ENCODE measurements at regions not wholly inside any gene's neighbourhood (a gene's known extent, or its start where the extent isn't known, plus 50 kb on each side); places are given as distances from the start of the nearest gene placed in this dataset.

- no peaks in the 10 kb centered on the region for H3K36me3 ChIP-seq (ENCODE audit: control insufficient read depth, insufficient read depth, low read length)
- no peaks in the 10 kb centered on the region for H3K27me3 ChIP-seq (ENCODE audit: control insufficient read depth, insufficient read depth, low read length)
- H3K9me3 ChIP-seq (ENCODE audit: control insufficient read depth, insufficient read depth, low read length) = no peaks in the 10 kb centered on the region
- H3K4me3 ChIP-seq (ENCODE audit: low read depth, low read length) = no peak overlapping the region
- no peaks in the 10 kb centered on the region for H3K4me1 ChIP-seq (ENCODE audit: control insufficient read depth, insufficient read depth, low read length)
- H3K9ac ChIP-seq (ENCODE audit: low read depth, low read length) = no peak overlapping the region
Observed at GRCh38 chr7:115429918-115430317, 508.0 kb downstream of the MDFIC start.

DNA sequence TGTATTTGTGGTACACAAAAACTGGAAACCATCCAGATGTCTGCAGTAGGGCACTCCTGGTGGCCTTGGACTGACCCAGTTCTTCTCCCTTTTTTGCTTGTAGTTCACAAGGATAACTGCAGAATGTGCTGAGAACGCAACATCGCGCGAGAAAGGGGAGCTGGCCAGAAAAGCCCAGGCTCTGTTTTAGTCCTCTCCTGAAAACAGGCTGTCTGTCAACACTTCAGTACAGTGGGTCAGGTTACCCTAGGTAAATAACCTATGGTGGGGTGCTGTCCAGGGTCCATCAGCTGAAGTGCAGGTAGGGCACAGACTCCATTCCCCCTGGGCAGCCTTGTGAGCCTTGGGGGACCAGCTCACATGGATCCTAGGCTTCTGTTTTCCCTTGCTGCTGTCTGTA, 495.8 kb downstream of the MDFIC start:
- H3K4me1 ChIP-seq (ENCODE audit: control insufficient read depth, insufficient read depth, low read length) = no peaks in the 10 kb centered on the region
- H3K27me3 ChIP-seq (ENCODE audit: control insufficient read depth, insufficient read depth, low read length) = no peaks in the 10 kb centered on the region
- no peaks in the 10 kb centered on the region for H3K36me3 ChIP-seq (ENCODE audit: control insufficient read depth, insufficient read depth, low read length)
- H3K9me3 ChIP-seq (ENCODE audit: control insufficient read depth, insufficient read depth, low read length) = no peaks in the 10 kb centered on the region
- H3K9ac ChIP-seq (ENCODE audit: low read depth, low read length) = no peak overlapping the region
- H3K4me3 ChIP-seq (ENCODE audit: low read depth, low read length) = no peak overlapping the region

DNA sequence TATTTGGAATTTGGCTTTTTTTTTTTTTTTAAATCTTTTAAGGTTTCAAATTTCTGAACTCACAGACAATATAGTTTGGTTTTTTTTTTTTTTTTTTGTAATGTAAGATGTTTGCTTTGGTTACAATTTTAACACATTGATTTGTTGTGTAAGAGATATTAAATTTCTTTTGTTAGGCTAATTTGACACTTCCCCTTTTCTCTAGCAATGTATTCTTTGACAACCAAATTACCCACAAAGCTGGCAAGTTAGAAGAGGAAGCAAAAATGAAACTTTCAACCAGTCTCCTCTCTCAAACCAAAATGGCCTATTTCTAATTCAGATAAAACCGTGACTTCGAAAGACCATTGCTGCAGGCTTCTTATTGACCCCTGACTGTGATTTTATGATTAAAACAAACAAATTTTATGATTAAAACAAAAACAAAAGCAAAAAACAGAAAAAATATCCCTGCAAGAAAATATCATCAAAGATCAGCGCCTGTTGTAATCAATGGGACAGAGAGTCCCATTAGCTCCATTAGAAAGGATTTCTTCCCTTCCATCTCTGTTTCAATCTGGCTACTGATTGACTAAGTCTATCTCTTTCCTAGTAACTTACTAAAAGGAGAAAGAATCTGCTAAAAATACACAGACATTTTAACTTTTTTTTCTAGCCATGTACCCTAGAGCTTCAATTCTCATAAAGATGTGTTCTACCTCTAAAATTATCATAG, 489.2 kb downstream of the MDFIC start:
- H3K36me3 ChIP-seq (ENCODE audit: control insufficient read depth, insufficient read depth, low read length) = no peaks in the 10 kb centered on the region
- no peaks in the 10 kb centered on the region for H3K4me1 ChIP-seq (ENCODE audit: control insufficient read depth, insufficient read depth, low read length)
- no peak overlapping the region for H3K9ac ChIP-seq (ENCODE audit: low read depth, low read length)
- no peaks in the 10 kb centered on the region for H3K9me3 ChIP-seq (ENCODE audit: control insufficient read depth, insufficient read depth, low read length)
- H3K27me3 ChIP-seq (ENCODE audit: control insufficient read depth, insufficient read depth, low read length) = no peaks in the 10 kb centered on the region
- H3K4me3 ChIP-seq (ENCODE audit: low read depth, low read length) = no peak overlapping the region

DNA sequence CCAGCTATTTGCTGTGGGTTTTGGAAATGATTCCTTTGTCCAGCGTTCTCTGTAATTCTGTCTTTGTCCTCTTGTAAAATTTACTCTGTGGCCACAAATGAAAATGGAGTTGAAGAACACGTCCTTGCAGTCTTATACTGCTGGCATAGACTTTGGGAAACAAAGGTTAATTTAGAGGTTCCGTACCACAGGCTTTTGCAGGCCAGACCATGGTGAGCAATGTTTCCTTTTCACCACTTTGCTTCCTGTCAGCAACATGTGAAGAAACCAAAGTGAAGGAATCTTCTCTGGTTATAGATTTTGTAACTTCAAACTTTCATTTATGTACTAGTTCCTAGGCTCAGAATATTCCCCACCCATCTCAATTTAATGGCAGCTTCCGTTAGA, 488.5 kb downstream of the MDFIC start:
- Histone ChIP-seq H3K4me3 (ENCODE audit: low read depth, low read length) (no peak overlapping the region), H3K9ac (ENCODE audit: low read depth, low read length) (no peak overlapping the region), H3K9me3 (ENCODE audit: control insufficient read depth, insufficient read depth, low read length) (no peaks in the 10 kb centered on the region), H3K27me3 (ENCODE audit: control insufficient read depth, insufficient read depth, low read length) (no peaks in the 10 kb centered on the region), H3K36me3 (ENCODE audit: control insufficient read depth, insufficient read depth, low read length) (no peaks in the 10 kb centered on the region), H3K4me1 (ENCODE audit: control insufficient read depth, insufficient read depth, low read length) (no peaks in the 10 kb centered on the region)

DNA sequence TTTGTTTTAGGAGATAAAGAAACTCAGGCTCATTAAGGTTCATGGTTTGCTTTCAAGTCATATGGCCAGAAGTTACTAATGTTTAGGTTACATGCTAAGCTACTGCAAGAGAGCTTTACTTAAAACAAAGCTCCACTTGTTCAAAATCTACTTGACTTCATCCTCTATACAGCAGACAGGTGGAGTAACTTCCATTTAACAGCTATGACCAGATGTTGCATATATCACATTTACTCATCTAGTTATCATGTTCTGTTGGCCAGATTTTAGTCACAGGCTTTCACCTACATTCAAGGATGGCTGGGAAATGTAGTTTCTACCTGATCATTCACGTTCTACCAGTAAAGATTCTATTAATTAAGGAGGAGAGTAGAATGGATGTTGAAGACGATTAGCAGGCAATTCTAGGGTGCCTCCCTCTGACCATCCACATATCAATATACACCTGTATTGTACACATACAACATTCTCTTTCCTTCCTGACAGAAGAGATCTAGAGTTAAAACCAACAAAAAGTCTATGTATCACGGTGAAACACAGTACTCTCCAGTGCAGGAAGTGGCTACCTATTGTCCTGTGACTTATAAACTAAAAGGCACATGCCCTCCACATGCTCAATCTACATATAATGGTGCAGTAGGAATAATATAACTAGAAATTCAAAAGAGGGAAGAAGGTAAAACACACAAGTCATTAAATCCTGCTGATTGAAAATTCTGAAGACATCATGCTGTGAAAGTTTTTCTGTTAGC, 488.0 kb downstream of the MDFIC start:
- Histone ChIP-seq H3K4me1 (ENCODE audit: control insufficient read depth, insufficient read depth, low read length) (no peaks in the 10 kb centered on the region), H3K27me3 (ENCODE audit: control insufficient read depth, insufficient read depth, low read length) (no peaks in the 10 kb centered on the region), H3K9ac (ENCODE audit: low read depth, low read length) (no peak overlapping the region), H3K36me3 (ENCODE audit: control insufficient read depth, insufficient read depth, low read length) (no peaks in the 10 kb centered on the region), H3K4me3 (ENCODE audit: low read depth, low read length) (no peak overlapping the region), H3K9me3 (ENCODE audit: control insufficient read depth, insufficient read depth, low read length) (no peaks in the 10 kb centered on the region)

- no peaks in the 10 kb centered on the region for H3K4me1 ChIP-seq (ENCODE audit: control insufficient read depth, insufficient read depth, low read length)
- H3K9ac ChIP-seq (ENCODE audit: low read depth, low read length) = no peak overlapping the region
- H3K9me3 ChIP-seq (ENCODE audit: control insufficient read depth, insufficient read depth, low read length) = no peaks in the 10 kb centered on the region
Observed at GRCh38 chr7:115406219-115406618, 484.3 kb downstream of the MDFIC start.

DNA sequence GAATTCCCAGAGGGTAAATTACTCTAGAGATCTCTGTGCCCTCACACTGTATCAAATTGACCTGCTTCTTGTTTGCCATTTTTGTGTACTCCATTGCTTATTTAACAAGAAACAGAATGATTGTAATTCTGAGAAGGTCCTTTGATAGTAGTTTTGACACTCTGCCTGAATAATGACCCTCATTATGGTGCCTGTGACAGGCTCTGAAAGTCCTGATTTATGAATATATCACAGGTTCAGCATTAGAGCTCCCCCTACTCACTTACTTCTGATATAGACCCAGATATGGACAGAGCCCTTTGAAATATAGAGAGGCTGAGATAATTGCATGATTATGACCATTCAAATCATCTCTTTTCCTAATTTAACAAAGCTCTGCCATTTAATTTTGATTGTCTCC, 465.2 kb downstream of the MDFIC start:
- no peak overlapping the region for H3K9ac ChIP-seq (ENCODE audit: low read depth, low read length)
- no peak overlapping the region for H3K4me3 ChIP-seq (ENCODE audit: low read depth, low read length)
- no peaks in the 10 kb centered on the region for H3K36me3 ChIP-seq (ENCODE audit: control insufficient read depth, insufficient read depth, low read length)
- no peaks in the 10 kb centered on the region for H3K4me1 ChIP-seq (ENCODE audit: control insufficient read depth, insufficient read depth, low read length)
- no peaks in the 10 kb centered on the region for H3K9me3 ChIP-seq (ENCODE audit: control insufficient read depth, insufficient read depth, low read length)
- no peaks in the 10 kb centered on the region for H3K27me3 ChIP-seq (ENCODE audit: control insufficient read depth, insufficient read depth, low read length)

More at GRCh38 chr7:115406219-115406618, 484.3 kb downstream of the MDFIC start:
- Histone ChIP-seq H3K27me3 (ENCODE audit: control insufficient read depth, insufficient read depth, low read length) (no peaks in the 10 kb centered on the region), H3K4me3 (ENCODE audit: low read depth, low read length) (no peak overlapping the region), H3K36me3 (ENCODE audit: control insufficient read depth, insufficient read depth, low read length) (no peaks in the 10 kb centered on the region)

- Histone ChIP-seq H3K9ac (ENCODE audit: low read depth, low read length) (no peak overlapping the region), H3K27me3 (ENCODE audit: control insufficient read depth, insufficient read depth, low read length) (no peaks in the 10 kb centered on the region), H3K4me3 (ENCODE audit: low read depth, low read length) (no peak overlapping the region), H3K4me1 (ENCODE audit: control insufficient read depth, insufficient read depth, low read length) (no peaks in the 10 kb centered on the region), H3K36me3 (ENCODE audit: control insufficient read depth, insufficient read depth, low read length) (no peaks in the 10 kb centered on the region), H3K9me3 (ENCODE audit: control insufficient read depth, insufficient read depth, low read length) (no peaks in the 10 kb centered on the region)
Observed at GRCh38 chr7:115379321-115379720, 457.4 kb downstream of the MDFIC start.

DNA sequence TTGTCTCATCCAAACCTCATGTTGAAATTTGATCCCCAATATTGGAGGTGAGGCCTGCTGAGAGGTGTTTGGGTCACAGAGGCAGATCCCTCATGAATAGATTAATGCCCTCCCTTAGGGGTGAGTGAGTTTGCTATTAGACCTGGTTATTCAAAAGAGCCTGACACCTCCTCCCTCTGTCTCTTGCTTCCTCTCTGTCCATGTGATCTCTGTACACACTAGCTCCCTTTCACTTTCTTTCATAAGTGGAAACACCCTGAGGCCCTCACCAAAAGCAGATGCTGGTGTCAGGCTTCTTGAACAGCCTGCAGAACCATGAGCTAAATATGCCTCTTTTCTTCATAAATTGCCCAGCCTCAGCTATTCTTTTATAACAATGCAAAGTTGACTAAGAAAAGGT, 447.1 kb downstream of the MDFIC start:
- no peak overlapping the region for H3K4me3 ChIP-seq (ENCODE audit: low read depth, low read length)
- no peak overlapping the region for H3K9ac ChIP-seq (ENCODE audit: low read depth, low read length)
- H3K36me3 ChIP-seq (ENCODE audit: control insufficient read depth, insufficient read depth, low read length) = no peaks in the 10 kb centered on the region
- no peaks in the 10 kb centered on the region for H3K4me1 ChIP-seq (ENCODE audit: control insufficient read depth, insufficient read depth, low read length)
- H3K27me3 ChIP-seq (ENCODE audit: control insufficient read depth, insufficient read depth, low read length) = no peaks in the 10 kb centered on the region
- no peaks in the 10 kb centered on the region for H3K9me3 ChIP-seq (ENCODE audit: control insufficient read depth, insufficient read depth, low read length)

DNA sequence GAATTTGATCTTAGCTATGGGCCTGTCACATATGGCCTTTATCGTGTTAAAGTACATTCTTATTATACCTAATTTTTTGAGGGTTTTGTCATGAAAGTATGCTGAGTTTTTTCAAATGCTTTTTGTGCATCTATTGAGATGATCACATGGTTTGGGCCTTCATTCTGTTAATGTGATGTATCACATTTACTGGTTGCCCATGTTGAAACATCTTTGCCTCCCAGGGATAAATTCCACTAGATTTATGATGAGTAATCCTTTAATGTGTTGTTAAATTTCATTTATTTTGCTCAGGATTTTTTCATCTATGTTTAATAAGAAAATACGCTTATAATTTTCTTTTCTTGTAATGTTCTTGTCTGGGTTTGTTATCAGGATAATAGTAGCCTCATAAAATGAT, 442.0 kb downstream of the MDFIC start:
- Histone ChIP-seq H3K36me3 (ENCODE audit: control insufficient read depth, insufficient read depth, low read length) (no peaks in the 10 kb centered on the region), H3K4me3 (ENCODE audit: low read depth, low read length) (no peak overlapping the region), H3K27me3 (ENCODE audit: control insufficient read depth, insufficient read depth, low read length) (no peaks in the 10 kb centered on the region), H3K4me1 (ENCODE audit: control insufficient read depth, insufficient read depth, low read length) (no peaks in the 10 kb centered on the region), H3K9ac (ENCODE audit: low read depth, low read length) (no peak overlapping the region), H3K9me3 (ENCODE audit: control insufficient read depth, insufficient read depth, low read length) (no peaks in the 10 kb centered on the region)

DNA sequence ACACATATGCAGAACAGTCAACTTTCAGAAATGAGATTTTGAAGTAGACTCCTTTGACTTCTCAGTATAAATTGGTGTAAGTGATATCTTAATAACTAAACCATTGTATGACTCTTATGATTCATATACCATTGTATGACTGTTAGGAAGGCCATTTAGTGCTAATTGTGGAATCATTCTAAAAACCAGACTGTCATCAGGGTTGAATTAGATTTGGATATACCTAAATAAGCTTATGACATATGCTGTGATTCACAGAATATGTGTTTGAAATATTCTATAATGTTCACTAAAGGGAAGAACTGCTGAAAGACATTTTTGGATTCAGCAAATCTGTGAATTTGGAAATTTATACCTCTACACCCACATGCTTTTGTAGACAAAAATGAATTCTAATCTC, 438.1 kb downstream of the MDFIC start:
- no peak overlapping the region for H3K9ac ChIP-seq (ENCODE audit: low read depth, low read length)

GRCh38 chr7:115359119-115359518, 437.2 kb downstream of the MDFIC start:
- H3K4me1 ChIP-seq (ENCODE audit: control insufficient read depth, insufficient read depth, low read length) = no peaks in the 10 kb centered on the region
- H3K36me3 ChIP-seq (ENCODE audit: control insufficient read depth, insufficient read depth, low read length) = no peaks in the 10 kb centered on the region
- no peaks in the 10 kb centered on the region for H3K9me3 ChIP-seq (ENCODE audit: control insufficient read depth, insufficient read depth, low read length)
- H3K4me3 ChIP-seq (ENCODE audit: low read depth, low read length) = no peak overlapping the region
- no peaks in the 10 kb centered on the region for H3K27me3 ChIP-seq (ENCODE audit: control insufficient read depth, insufficient read depth, low read length)
- no peak overlapping the region for H3K9ac ChIP-seq (ENCODE audit: low read depth, low read length)

More for the DNA sequence above, 438.1 kb downstream of the MDFIC start:
- H3K4me1 ChIP-seq (ENCODE audit: control insufficient read depth, insufficient read depth, low read length) = no peaks in the 10 kb centered on the region
- H3K36me3 ChIP-seq (ENCODE audit: control insufficient read depth, insufficient read depth, low read length) = no peaks in the 10 kb centered on the region
- H3K27me3 ChIP-seq (ENCODE audit: control insufficient read depth, insufficient read depth, low read length) = no peaks in the 10 kb centered on the region
- H3K9me3 ChIP-seq (ENCODE audit: control insufficient read depth, insufficient read depth, low read length) = no peaks in the 10 kb centered on the region
- no peak overlapping the region for H3K4me3 ChIP-seq (ENCODE audit: low read depth, low read length)

Measured in iPS-15b (cell line).